ENCODE measurements at regions not wholly inside any gene's neighbourhood (a gene's known extent, or its start where the extent isn't known, plus 50 kb on each side); places are given as distances from the start of the nearest gene placed in this dataset.

DNA sequence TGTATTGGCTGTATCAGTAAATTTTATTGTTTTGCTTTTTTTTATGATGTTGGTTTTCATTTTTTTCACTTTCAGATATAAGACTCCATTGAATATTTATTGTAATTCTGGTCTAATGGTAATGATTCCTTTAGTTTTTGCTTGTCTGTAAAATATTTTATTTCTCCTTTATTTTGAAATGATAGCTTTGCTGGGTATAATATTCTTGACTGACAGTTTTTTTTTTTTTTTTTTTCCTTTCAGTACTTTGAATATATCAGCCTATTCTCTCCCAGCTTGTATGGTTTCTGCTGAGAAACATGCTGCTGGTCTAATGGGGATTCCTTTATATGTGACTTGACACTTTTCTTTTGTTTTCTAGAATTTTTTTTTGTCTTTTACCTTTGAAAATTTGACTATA, 195.1 kb upstream of the SLC38A2 start (continued):
- no peak for TF ChIP-seq POLR2AphosphoS5 (IDR thresholded peaks at IDR 0.05; ENCODE audit: low read depth, low read length)
- TF ChIP-seq HDAC2 (IDR thresholded peaks at IDR 0.05; ENCODE audit: borderline replicate concordance in 1 of 2, low read depth in 2 of 2, low read length in 2 of 2): no peak
- no peak for TF ChIP-seq GTF2F1 (IDR thresholded peaks at IDR 0.05; ENCODE audit: borderline replicate concordance, low read depth, low read length)
- no peak for TF ChIP-seq CBX8 (IDR thresholded peaks at IDR 0.05; ENCODE audit: borderline replicate concordance, low read depth, low read length)
